Mesothelial cell of epicardium (in vitro differentiated cells): ENCODE measurements at regions not wholly inside any gene's neighbourhood (a gene's known extent, or its start where the extent isn't known, plus 50 kb on each side); places are given as distances from the start of the nearest gene placed in this dataset.
"Not testable (repeated sequence)": the region's sequence is repeated elsewhere in the genome, so short reads cannot be mapped to it uniquely, and the experiment has no call there.

Source experiments
- DNase-seq, 2 experiments: peaks; one replicate each; pipeline ENCODE4 v3.0.0; 2021; ENCODE audit warnings: low spot score in 2 of 2; ENCODE audit not compliant: unreplicated experiment in 2 of 2
- H3K27ac Mint-ChIP-seq: 2 replicates; pipeline ENCODE4 v1.8.0; 2021; ENCODE audit warnings: mixed read lengths
- H3K27me3 Mint-ChIP-seq: 2 replicates; pipeline ENCODE4 v1.8.0; 2021; ENCODE audit warnings: low read depth, mixed read lengths
- H3K36me3 Mint-ChIP-seq: 2 replicates; pipeline ENCODE4 v1.8.0; 2021; ENCODE audit warnings: mixed read lengths
- H3K4me1 Mint-ChIP-seq: 2 replicates; pipeline ENCODE4 v1.8.0; 2021; ENCODE audit warnings: mixed read lengths
- H3K4me3 Mint-ChIP-seq: 2 replicates; pipeline ENCODE4 v1.8.0; 2021; ENCODE audit warnings: mild to moderate bottlenecking, moderate library complexity, mixed read lengths
- H3K9me3 Mint-ChIP-seq: 2 replicates; pipeline ENCODE4 v1.8.0; 2021; ENCODE audit warnings: mixed read lengths
- TF ChIP-seq, protein P1 (sequence below): fragments of 200-600 bp; sonication (generic); IDR thresholded peaks from one replicate; pipeline ENCODE4 v1.5.0; 2021; ENCODE audit warnings: antibody characterized with exemption; ENCODE audit not compliant: unreplicated experiment

DNA sequence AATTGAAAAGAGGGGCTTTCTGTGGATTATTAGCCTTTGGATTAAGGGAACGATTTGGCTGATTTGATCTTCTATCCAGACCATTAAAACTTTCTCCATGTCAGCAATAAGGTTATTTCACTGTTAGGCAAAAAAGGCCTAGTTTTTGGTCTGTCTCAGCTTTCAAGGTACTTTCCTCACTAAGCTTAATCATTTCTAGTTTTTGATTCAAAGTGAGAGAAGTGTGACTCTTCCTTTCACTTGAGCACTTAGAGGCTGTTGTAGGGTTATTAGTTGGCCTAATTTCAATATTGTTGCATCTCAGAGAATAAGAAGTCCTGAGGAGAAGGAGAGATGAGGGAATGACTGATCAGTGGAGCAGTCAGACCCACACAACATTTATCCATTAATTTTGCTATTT lies 596.0 kb upstream of the TPK1 start:
- Mint-ChIP-seq H3K27me3 (no peaks in the 10 kb centered on the region), H3K4me1 (no peaks in the 10 kb centered on the region), H3K27ac (no peak overlapping the region), H3K4me3 (no peak overlapping the region), H3K36me3 (no peaks in the 10 kb centered on the region), H3K9me3 (peaks cover 17% of the 10 kb centered on the region)
- no peak for DNase-seq
- TF ChIP-seq, protein P1, sequence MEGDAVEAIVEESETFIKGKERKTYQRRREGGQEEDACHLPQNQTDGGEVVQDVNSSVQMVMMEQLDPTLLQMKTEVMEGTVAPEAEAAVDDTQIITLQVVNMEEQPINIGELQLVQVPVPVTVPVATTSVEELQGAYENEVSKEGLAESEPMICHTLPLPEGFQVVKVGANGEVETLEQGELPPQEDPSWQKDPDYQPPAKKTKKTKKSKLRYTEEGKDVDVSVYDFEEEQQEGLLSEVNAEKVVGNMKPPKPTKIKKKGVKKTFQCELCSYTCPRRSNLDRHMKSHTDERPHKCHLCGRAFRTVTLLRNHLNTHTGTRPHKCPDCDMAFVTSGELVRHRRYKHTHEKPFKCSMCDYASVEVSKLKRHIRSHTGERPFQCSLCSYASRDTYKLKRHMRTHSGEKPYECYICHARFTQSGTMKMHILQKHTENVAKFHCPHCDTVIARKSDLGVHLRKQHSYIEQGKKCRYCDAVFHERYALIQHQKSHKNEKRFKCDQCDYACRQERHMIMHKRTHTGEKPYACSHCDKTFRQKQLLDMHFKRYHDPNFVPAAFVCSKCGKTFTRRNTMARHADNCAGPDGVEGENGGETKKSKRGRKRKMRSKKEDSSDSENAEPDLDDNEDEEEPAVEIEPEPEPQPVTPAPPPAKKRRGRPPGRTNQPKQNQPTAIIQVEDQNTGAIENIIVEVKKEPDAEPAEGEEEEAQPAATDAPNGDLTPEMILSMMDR = no peak

DNA sequence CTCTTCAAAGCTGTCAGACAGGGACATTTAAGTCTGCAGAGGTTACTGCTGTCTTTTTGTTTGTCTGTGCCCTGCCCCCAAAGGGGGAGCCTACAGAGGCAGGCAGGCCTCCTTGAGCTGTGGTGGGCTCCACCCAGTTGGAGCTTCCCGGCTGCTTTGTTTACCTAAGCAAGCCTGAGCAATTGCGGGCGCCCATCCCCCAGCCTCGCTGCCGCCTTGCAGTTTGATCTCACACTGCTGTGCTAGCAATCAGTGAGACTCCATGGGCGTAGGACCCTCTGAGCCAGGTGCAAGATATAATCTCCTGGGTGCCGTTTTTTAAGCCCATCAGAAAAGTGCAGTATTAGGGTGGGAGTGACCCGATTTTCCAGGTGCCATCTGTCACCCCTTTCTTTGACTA lies 582.6 kb upstream of the TPK1 start:
- H3K36me3 Mint-ChIP-seq, DNase-seq, H3K27me3 Mint-ChIP-seq, H3K27ac Mint-ChIP-seq, H3K4me1 Mint-ChIP-seq, H3K4me3 Mint-ChIP-seq: not testable (repeated sequence)
- peaks cover 48% of the 10 kb centered on the region for H3K9me3 Mint-ChIP-seq

DNA sequence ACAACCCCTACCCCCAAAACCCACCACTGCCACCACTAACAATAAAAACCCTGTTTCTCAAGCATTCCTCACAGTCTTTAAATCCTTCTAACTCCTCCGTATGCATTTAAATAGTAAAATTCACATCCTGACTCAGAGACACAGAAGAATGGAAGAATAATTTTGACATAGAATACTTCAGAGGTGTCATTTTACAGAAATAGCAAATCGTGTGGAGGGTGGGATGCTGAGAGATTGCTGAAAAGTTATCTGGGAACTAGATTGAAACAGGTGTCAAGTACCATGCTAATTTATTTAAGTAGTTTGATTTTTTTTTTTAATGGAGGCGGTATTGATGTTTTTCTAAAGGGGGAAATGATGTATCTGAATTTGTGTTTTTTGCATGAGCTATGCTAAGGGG lies 575.2 kb upstream of the TPK1 start:
- no peaks in the 10 kb centered on the region for H3K27me3 Mint-ChIP-seq
- H3K27ac Mint-ChIP-seq = no peak overlapping the region
- H3K4me3 Mint-ChIP-seq = no peak overlapping the region
- no peak for DNase-seq
- H3K36me3 Mint-ChIP-seq = no peaks in the 10 kb centered on the region
- H3K4me1 Mint-ChIP-seq = no peaks in the 10 kb centered on the region
- peaks cover 11% of the 10 kb centered on the region for H3K9me3 Mint-ChIP-seq
- TF ChIP-seq, protein P1 = no peak

DNA sequence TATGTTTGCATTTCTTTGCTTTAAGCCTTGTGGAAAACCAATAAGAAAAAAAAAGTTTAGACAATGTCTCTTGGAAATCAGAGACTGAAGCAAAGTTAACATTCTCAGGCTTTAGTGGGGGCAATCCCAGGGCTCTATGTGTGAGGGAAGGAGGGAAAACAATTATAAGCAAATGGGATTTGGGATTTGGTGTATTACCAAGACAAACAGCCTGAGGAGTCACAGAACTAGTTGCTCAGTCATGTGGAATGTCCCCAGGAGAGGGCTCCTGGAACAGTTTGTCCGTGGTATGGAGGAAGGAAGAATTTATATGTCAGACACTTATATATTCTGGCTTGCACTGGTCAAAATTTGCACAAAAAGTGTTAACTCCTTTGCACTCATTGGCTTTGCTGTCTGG lies 562.9 kb upstream of the TPK1 start:
- Mint-ChIP-seq H3K27me3 (no peaks in the 10 kb centered on the region), H3K27ac (no peak overlapping the region), H3K4me3 (no peak overlapping the region), H3K4me1 (no peaks in the 10 kb centered on the region), H3K36me3 (no peaks in the 10 kb centered on the region), H3K9me3 (peaks cover 9% of the 10 kb centered on the region)
- DNase-seq = no peak
- TF ChIP-seq, protein P1 = no peak

DNA sequence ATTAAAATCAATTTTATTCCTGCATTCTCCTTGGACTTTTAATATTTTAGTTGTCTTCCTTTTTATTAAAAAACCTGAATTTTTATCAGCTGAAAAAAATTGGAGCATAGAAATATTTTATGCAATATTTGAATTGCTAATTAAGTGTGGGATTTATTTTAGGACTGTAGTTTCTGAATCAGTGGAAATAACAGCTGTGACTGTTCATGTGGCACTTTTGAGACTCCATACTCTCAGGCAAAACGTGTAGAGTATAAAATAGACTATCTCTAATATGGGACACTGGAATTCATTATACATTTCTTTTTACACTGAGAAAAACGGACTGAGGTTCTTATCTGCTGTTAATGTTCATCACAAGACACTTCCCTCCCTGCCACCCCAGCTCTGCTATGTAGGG lies 558.3 kb upstream of the TPK1 start:
- TF ChIP-seq, protein P1 = no peak
- no peak for DNase-seq
- Mint-ChIP-seq H3K4me3 (no peak overlapping the region), H3K36me3 (no peaks in the 10 kb centered on the region), H3K27ac (no peak overlapping the region), H3K9me3 (no peaks in the 10 kb centered on the region), H3K4me1 (no peaks in the 10 kb centered on the region), H3K27me3 (no peaks in the 10 kb centered on the region)

DNA sequence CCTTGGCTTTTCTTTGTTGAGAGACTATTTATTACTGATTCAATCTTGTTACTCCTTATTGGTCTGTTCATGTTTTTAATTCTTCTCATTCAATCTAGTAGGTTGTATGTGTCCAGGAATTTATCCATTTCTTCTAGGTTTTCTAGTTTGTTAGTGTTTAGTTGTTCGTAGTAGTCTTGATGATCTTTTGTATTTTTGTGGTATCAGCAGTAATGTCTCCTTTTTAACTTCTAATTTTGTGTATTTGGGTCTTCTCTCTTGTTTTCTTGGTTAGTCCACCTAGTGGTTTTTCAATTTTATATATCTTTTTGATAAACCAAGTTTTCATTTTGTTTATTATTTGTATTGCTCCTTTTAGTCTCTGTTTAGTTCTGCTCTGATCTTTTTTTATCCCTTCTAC lies 546.9 kb upstream of the TPK1 start:
- H3K9me3 Mint-ChIP-seq = peaks cover 47% of the 10 kb centered on the region
- H3K36me3 Mint-ChIP-seq = no peaks in the 10 kb centered on the region
- H3K4me3 Mint-ChIP-seq = no peak overlapping the region
- H3K4me1 Mint-ChIP-seq = no peaks in the 10 kb centered on the region
- TF ChIP-seq, protein P1 = no peak
- no peak for DNase-seq
- no peaks in the 10 kb centered on the region for H3K27me3 Mint-ChIP-seq
- no peak overlapping the region for H3K27ac Mint-ChIP-seq
